H9 (cell line): ENCODE measurements at regions not wholly inside any gene's neighbourhood (a gene's known extent, or its start where the extent isn't known, plus 50 kb on each side); places are given as distances from the start of the nearest gene placed in this dataset.

ENCODE experiments used
- DNase-seq: peaks from one replicate; pipeline ENCODE4 v3.0.0-alpha.2; 2017
- H2AFZ ChIP-seq: one replicate; pipeline ENCODE4 v1.6.1; 2013; ENCODE audit warnings: mild to moderate bottlenecking, low read length, control low read depth, moderate library complexity
- H2AK5ac ChIP-seq: 2 replicates; pipeline ENCODE4 v1.6.1; 2013; ENCODE audit warnings: low read length, control low read depth, mixed read lengths; ENCODE audit not compliant: insufficient read length
- H2BK120ac ChIP-seq: one replicate; pipeline ENCODE4 v1.6.1; 2013; ENCODE audit warnings: low read depth, mild to moderate bottlenecking, low read length, control low read depth, inconsistent platforms; ENCODE audit not compliant: poor library complexity, severe bottlenecking
- H2BK12ac ChIP-seq: 2 replicates; pipeline ENCODE4 v1.6.1; 2013; ENCODE audit warnings: low read length, control low read depth, mixed read lengths, low read depth; ENCODE audit not compliant: insufficient read length
- H2BK15ac ChIP-seq: 2 replicates; pipeline ENCODE4 v1.6.1; 2013; ENCODE audit warnings: low read depth, low read length, control low read depth
- H2BK20ac ChIP-seq: one replicate; pipeline ENCODE4 v1.6.1; 2013; ENCODE audit warnings: low read depth, mild to moderate bottlenecking, low read length, control low read depth, inconsistent platforms; ENCODE audit not compliant: poor library complexity, severe bottlenecking
- H2BK5ac ChIP-seq: 2 replicates; pipeline ENCODE4 v1.6.1; 2013; ENCODE audit warnings: low read length, control low read depth, mixed read lengths; ENCODE audit not compliant: insufficient read length
- H3K14ac ChIP-seq: 2 replicates; pipeline ENCODE4 v1.6.1; 2013; ENCODE audit warnings: low read length, control low read depth; ENCODE audit not compliant: insufficient read depth
- H3K18ac ChIP-seq: 2 replicates; pipeline ENCODE4 v1.6.1; 2013; ENCODE audit warnings: low read depth, mild to moderate bottlenecking, mixed read lengths, low read length, control low read depth; ENCODE audit not compliant: insufficient read length
- H3K23ac ChIP-seq: 2 replicates; pipeline ENCODE4 v1.6.1; 2013; ENCODE audit warnings: low read length, control low read depth, mixed read lengths, low read depth; ENCODE audit not compliant: insufficient read length
- H3K23me2 ChIP-seq: 2 replicates; pipeline ENCODE4 v1.6.1; 2013; ENCODE audit warnings: low read depth, mild to moderate bottlenecking, mixed read lengths, low read length, control low read depth; ENCODE audit not compliant: insufficient read length, poor library complexity, severe bottlenecking
- H3K27ac ChIP-seq: 2 replicates; pipeline ENCODE4 v1.5.1; 2013; ENCODE audit warnings: low read length, control low read depth, mixed read lengths, low read depth; ENCODE audit not compliant: insufficient read length
- H3K27me3 ChIP-seq: 2 replicates; pipeline ENCODE4 v1.6.1; 2013; ENCODE audit warnings: low read length, control low read depth, inconsistent platforms; ENCODE audit not compliant: insufficient read depth
- H3K4ac ChIP-seq: 2 replicates; pipeline ENCODE4 v1.6.1; 2013; ENCODE audit warnings: low read depth, mild to moderate bottlenecking, control low read depth, inconsistent platforms, low read length, moderate library complexity
- H3K4me1 ChIP-seq: 2 replicates; pipeline ENCODE4 v1.6.1; 2013; ENCODE audit warnings: low read length, control low read depth, inconsistent platforms; ENCODE audit not compliant: insufficient read depth
- H3K4me2 ChIP-seq: 2 replicates; pipeline ENCODE4 v1.6.1; 2013; ENCODE audit warnings: low read length, control low read depth, mixed read lengths; ENCODE audit not compliant: insufficient read length, insufficient read depth
- H3K56ac ChIP-seq: 2 replicates; pipeline ENCODE4 v1.6.1; 2013; ENCODE audit warnings: low read depth, mild to moderate bottlenecking, mixed read lengths, low read length, control low read depth; ENCODE audit not compliant: insufficient read length
- H3K79me1 ChIP-seq: 2 replicates; pipeline ENCODE4 v1.6.1; 2013; ENCODE audit warnings: low read depth, mild to moderate bottlenecking, moderate library complexity, low read length, control low read depth, inconsistent platforms; ENCODE audit not compliant: insufficient read depth, poor library complexity, severe bottlenecking
- H3K79me2 ChIP-seq: 2 replicates; pipeline ENCODE4 v1.6.1; 2013; ENCODE audit warnings: low read length, control low read depth, inconsistent platforms; ENCODE audit not compliant: insufficient read depth
- H3K9ac ChIP-seq: 2 replicates; pipeline ENCODE4 v1.6.1; 2013; ENCODE audit warnings: low read length, control low read depth, mixed read lengths; ENCODE audit not compliant: insufficient read length; ENCODE audit errors: extremely low read depth
- H3K9me3 ChIP-seq: one replicate; pipeline ENCODE4 v1.6.1; 2013; ENCODE audit warnings: low read depth, low read length, inconsistent platforms; ENCODE audit not compliant: control insufficient read depth
- H3T11ph ChIP-seq: one replicate; pipeline ENCODE4 v1.6.1; 2013; ENCODE audit warnings: mild to moderate bottlenecking, low read length, control low read depth, inconsistent platforms
- H4K20me1 ChIP-seq: one replicate; pipeline ENCODE4 v1.6.1; 2013; ENCODE audit not compliant: control insufficient read depth, insufficient read length, insufficient read depth
- H4K5ac ChIP-seq: 2 replicates; pipeline ENCODE4 v1.6.1; 2013; ENCODE audit warnings: low read depth, mild to moderate bottlenecking, mixed read lengths, low read length, control low read depth; ENCODE audit not compliant: insufficient read length
- H4K8ac ChIP-seq: replicated peaks from 2 replicates; pipeline ENCODE4 v1.6.1; 2013; ENCODE audit warnings: low read length, control low read depth, mixed read lengths, low read depth; ENCODE audit not compliant: insufficient read length
- H4K91ac ChIP-seq: 2 replicates; pipeline ENCODE4 v1.6.1; 2013; ENCODE audit warnings: low read depth, mild to moderate bottlenecking, moderate library complexity, mixed read lengths, low read length, control low read depth; ENCODE audit not compliant: insufficient read length
- H3K27ac Mint-ChIP-seq, 3 experiments: 2 replicates in 2 of 3; 3 replicates in 1 of 3; pipeline ENCODE4 v1.8.0; 2020 to 2021; ENCODE audit warnings: mixed read lengths in 3 of 3, mild to moderate bottlenecking in 1 of 3, moderate library complexity in 1 of 3
- H3K27me3 Mint-ChIP-seq: 2 replicates; pipeline ENCODE4 v1.8.0; 2021; ENCODE audit warnings: low read depth, mild to moderate bottlenecking, moderate library complexity, mixed read lengths
- H3K36me3 Mint-ChIP-seq, 3 experiments: 2 replicates in 2 of 3; 3 replicates in 1 of 3; pipeline ENCODE4 v1.8.0; 2020 to 2021; ENCODE audit warnings: low read depth in 3 of 3, mixed read lengths in 3 of 3; ENCODE audit not compliant: insufficient read depth in 1 of 3
- H3K4me1 Mint-ChIP-seq, 2 experiments: 2 replicates each; pipeline ENCODE4 v1.8.0; 2020; ENCODE audit warnings: mixed read lengths in 2 of 2
- H3K4me3 Mint-ChIP-seq, 2 experiments: 2 replicates in 1 of 2; 3 replicates in 1 of 2; pipeline ENCODE4 v1.8.0; 2020 to 2021; ENCODE audit warnings: mild to moderate bottlenecking in 2 of 2, mixed read lengths in 2 of 2, moderate library complexity in 1 of 2
- H3K9me3 Mint-ChIP-seq, 2 experiments: 2 replicates in 1 of 2; 3 replicates in 1 of 2; pipeline ENCODE4 v1.8.0; 2020; ENCODE audit warnings: mild to moderate bottlenecking in 2 of 2, mixed read lengths in 2 of 2, moderate library complexity in 1 of 2
- WGBS: extraction: QIAGEN DNeasy Blood & Tissue Kit; methylation state at CpG from one replicate; pipeline ENCODE4 v1.1.7; 2013; ENCODE audit warnings: missing lambda C conversion rate, low lambda C conversion rate, mixed read lengths; ENCODE audit not compliant: insufficient read length; ENCODE audit errors: extremely low coverage; 5-methylcytosine and 5-hydroxymethylcytosine counted together
- TF ChIP-seq, protein P1 (sequence below): fragments of 200-600 bp; sonication (generic); conservative IDR thresholded peaks from 3 replicates; pipeline ENCODE4 v1.8.0; 2021; ENCODE audit warnings: antibody characterized with exemption, mild to moderate bottlenecking

DNA sequence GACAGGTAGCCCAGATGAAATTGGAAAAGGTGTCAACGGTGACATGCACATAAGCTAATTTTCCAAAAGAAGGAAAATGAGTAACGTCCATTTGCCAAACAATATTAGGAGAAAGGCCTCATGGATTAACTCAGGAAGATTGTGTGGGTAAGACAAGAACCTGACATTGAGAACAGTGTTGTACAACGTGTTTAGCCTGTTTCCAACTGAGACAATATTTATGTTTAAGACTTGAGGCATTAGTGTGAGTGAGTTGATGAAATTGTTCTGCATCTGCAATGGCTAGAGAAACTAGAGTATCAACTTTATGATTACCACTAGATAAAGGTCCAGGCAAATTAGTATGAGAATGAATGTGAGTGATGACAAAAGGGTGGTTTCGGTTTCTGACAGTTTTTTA lies 191.3 kb upstream of the RAI14 start:
- peaks cover 19 to 29% of the 10 kb centered on the region in 2 experiments for H3K9me3 Mint-ChIP-seq
- H2AFZ ChIP-seq, result no peak overlapping the region

More for the DNA sequence above, 191.3 kb upstream of the RAI14 start:
- Histone ChIP-seq H3K27me3 (no peaks in the 10 kb centered on the region), H3K23ac (no peak overlapping the region), H2BK120ac (no peak overlapping the region), H3K56ac (no peak overlapping the region), H3K18ac (no peak overlapping the region), H3K23me2 (no peaks in the 10 kb centered on the region), H3K4me2 (no peak overlapping the region), H2BK12ac (no peak overlapping the region), H2BK15ac (no peak overlapping the region), H4K5ac (no peak overlapping the region), H3K79me2 (no peaks in the 10 kb centered on the region), H3K14ac (no peak overlapping the region), H3K4ac (no peak overlapping the region), H3K27ac (no peak overlapping the region), H2BK20ac (no peak overlapping the region), H4K91ac (no peak overlapping the region), H3T11ph (no peak overlapping the region), H3K4me1 (no peaks in the 10 kb centered on the region), H4K20me1 (no peaks in the 10 kb centered on the region), H2BK5ac (no peak overlapping the region), H3K9ac (no peak overlapping the region), H4K8ac (no peak overlapping the region), H2AK5ac (no peak overlapping the region), H3K9me3 (no peaks in the 10 kb centered on the region), H3K79me1 (no peaks in the 10 kb centered on the region)
- Mint-ChIP-seq H3K4me1 (peaks cover 0 to 4% of the 10 kb centered on the region in 2 experiments; a peak in 1 of 4 replicates), H3K4me3 (no peak overlapping the region), H3K27ac (no peak overlapping the region), H3K27me3 (no peaks in the 10 kb centered on the region), H3K36me3 (peaks cover 14 to 21% (median 18%) of the 10 kb centered on the region in 3 experiments)
- DNase-seq, result no peak
- TF ChIP-seq, protein P1, sequence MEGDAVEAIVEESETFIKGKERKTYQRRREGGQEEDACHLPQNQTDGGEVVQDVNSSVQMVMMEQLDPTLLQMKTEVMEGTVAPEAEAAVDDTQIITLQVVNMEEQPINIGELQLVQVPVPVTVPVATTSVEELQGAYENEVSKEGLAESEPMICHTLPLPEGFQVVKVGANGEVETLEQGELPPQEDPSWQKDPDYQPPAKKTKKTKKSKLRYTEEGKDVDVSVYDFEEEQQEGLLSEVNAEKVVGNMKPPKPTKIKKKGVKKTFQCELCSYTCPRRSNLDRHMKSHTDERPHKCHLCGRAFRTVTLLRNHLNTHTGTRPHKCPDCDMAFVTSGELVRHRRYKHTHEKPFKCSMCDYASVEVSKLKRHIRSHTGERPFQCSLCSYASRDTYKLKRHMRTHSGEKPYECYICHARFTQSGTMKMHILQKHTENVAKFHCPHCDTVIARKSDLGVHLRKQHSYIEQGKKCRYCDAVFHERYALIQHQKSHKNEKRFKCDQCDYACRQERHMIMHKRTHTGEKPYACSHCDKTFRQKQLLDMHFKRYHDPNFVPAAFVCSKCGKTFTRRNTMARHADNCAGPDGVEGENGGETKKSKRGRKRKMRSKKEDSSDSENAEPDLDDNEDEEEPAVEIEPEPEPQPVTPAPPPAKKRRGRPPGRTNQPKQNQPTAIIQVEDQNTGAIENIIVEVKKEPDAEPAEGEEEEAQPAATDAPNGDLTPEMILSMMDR, result no peak
- no CpG with 5 or more reads among the region's 4 CpGs for WGBS
